ENCODE measurements at regions not wholly inside any gene's neighbourhood (a gene's known extent, or its start where the extent isn't known, plus 50 kb on each side); places are given as distances from the start of the nearest gene placed in this dataset.
"Not testable (repeated sequence)": the region's sequence is repeated elsewhere in the genome, so short reads cannot be mapped to it uniquely, and the experiment has no call there.

DNA sequence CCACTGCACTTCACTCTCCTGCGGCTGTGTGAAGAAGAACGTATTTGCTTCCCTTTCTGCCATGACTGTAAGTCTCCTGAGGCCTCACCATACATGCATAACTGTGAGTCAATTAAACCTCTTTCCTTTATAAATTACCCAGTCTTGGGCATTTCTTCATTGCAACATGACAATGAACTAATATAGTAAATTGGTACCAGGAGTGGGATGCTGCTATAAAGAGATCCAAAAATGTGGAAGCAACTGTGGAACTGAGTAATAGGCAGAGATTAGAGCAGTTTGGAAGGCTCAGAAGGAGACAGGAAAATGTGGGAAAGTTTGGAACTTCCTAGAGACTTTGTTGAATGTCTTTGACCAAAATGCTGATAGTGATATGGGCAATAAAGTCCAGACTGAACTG is 1907.9 kb downstream of the MRPL39 start:
- DNase-seq, result no peak

DNA sequence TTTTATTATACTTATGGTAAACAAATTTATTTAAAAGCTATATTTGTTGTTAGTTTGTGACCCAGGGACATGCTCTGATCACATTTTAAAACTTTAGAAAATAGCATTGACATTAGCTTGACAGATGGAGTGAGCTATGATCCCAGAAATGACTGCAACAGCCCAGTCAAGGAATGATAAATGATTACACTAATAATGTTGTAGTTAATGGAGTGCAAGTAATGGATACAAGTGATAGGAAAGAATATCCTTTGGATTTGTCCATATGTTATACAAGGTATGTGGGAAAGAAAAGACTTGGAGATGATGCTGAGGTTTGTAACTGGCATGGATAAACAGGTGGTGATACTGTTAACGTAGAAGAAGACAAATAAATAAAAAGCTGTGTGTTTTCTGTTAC is 1908.7 kb downstream of the MRPL39 start:
- DNase-seq, result no peak

DNA sequence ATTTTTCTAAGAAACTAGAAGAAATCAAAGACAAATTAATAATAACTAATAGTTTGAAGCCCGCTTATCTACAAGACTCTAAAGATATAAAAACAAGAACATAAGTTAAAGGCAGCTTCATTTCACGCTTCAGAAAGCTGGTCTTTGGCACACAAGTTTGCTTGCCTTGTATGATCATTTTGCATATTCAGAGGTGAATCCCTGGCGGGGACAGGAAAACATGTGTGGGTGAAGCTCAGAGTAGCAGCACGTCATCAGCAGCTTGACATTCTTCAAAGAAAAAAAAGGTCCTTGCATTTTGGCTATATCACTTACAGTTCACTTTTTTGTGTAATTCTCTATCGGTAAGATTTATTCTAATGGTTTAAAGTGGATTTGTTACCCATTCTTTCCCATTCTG is 1911.8 kb downstream of the MRPL39 start:
- no peak for DNase-seq

DNA sequence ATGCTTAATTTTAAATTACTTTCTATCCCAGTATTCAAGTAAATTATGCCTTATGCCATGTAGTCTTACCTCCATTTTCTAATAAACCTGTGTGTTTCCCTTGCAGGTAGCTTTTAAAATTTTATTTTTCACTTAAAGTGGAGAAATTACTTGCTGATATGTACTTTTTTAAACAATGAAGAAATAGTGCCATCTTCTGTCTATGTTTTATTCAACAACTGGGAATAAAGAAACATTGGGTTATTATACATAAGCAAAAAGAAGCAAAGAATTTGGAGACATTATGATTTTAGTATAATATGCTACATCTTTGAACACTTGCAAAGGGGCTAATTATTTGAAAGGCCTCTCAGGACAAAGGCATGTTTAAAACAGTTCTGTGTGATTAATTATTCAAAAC is 1912.9 kb downstream of the MRPL39 start:
- no peak for DNase-seq

DNA sequence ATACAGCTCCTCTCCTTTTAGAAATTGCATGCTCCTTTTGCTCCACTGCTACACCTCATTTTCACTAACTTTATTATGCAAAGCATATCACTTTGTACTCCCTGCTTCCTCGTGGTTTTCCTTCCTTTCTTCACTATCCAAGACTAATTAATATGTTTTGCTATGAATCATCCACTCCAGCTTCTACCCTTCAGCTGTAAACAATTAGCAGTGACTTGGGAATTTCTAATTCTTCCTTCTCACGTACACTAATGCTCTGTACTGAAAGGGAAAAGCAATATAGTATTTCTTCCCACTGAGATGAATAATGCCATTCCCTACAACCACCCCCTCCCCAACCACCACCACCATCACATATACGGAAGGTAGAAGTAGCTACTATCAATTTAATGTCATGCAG is 1917.0 kb downstream of the MRPL39 start:
- no peak for DNase-seq

DNA sequence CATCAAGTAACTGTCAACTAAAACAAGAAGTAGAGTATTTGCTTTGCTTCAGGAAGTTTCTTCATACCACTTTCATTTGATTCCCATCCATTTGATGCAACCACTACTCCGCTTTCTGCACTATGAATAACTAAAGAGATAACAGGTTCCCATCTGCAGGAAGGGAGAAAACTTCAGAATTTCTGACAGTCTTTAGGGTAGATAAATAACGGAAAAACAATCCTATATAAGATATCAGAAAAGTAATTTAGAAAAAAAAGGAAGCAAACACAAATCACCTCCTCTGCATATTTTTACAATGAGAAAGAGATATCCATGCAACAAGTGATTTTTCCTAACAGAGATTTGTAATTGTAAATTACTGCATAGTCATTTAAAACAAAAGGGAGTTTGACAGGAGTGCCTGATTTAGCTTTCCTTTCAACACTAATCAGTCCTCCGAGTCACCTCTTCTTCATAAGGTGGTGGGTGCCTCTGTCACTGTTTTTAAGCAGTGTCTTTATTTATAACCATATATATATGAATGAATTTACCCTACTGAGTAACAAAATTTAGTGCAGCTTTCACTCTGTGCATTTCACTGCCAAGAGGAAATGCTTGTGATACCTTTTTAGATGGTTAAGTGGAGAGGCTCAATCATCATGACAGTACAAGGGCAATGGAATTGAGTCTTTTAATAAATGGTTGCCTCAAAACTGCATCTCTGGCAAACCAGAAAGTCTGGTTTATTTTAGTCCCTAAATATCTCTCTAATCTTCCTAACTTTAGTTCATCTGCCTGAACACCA is 1920.4 kb downstream of the MRPL39 start:
- DNase-seq, result no peak

DNA sequence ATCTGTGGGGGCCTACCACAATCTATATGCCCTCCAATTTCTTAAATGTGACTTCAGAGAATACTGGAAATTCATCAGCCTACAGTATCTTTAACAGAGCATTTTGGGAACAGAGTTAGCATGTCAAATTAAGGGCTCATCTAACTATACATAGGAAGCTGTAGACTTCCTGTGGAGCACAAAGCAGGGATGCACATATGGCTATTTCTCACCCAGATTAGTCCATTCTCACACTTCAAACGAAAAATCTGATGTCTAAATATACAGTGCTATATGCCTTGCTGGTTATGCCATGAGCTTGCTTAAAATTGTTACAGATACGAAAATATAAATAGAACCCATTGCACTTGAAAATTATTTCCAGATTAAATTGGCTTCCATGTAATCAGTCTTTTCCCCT is 1922.8 kb downstream of the MRPL39 start:
- no peak for DNase-seq

DNA sequence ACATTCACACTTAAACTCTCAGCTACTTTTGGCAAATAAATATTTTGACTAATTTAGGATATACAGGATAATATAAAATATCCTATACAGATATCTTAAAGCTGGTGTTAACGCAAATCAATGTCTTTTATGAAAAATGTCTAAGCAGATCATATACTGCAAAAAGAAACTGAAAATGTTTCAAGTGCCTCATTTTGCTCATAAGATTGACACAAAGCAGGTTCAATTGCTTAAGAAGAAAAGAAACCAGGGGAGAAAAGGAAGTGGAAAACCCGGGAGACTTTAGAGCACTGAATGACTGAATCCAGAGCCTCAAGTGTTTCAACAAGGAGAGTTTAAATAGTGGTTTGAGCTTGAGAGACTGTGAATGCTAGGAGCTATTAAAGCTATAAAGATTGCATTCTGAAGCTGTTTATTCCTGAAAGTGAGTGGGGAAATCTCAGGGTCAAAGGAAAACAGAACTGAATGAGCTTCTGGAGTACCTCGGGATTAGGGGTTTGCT is 1943.0 kb downstream of the MRPL39 start:
- DNase-seq, result no peak

DNA sequence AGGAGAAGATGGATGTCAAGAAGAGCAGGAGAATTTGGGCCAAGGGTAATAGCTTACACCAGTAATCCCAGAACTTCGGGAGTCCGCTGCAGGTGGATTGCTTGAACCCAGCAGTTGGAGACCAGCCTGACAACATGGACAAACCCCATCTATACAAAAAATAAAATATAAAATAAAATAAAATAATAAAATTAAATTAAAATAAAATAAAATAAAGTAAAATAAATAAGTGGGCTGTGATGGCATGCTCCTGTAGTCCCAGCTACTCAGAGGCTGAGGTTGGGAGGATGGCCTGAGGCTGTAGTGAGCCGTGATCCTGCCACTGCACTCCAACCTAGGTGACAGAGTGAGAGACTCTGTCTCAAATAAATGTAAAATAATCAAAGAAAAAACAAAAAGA is 1946.7 kb downstream of the MRPL39 start:
- no peak for DNase-seq

DNA sequence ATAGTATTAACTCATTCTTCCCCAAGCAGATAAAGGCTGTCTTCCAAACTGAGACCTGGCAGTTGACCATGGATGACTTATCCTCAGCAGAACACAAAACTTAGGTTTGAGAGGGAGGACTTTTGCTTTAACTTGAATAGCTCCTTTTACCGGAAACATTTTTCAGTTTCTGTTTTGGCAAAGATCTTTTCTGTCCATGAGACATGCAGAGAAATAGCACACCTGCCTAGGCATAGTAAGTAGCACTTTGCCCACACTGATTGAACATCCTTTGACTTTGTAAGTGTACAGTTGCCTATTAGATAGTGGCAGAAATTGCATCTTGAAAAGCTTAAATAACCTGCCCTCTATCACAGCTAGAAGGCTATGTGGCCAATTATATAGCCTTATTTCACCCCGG is 1962.5 kb downstream of the MRPL39 start:
- DNase-seq, result no peak

DNA sequence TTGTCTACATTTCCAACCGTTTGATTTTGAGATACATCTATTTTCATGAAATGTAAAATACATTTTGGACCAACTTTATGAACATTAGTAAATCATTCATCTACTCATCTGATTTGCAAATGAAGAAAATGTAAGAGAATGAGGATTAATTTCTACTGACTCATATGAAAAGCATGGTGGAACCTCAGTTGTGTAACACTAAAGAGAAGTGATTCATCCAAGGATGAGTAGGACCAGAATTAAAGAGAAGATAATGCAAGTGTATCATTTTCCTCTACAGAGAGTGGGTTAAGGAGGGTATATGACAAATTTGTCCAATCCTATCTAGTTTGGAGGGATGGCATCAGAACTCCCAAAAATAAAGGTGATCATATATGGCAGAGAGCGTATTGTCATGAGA is 1967.6 kb downstream of the MRPL39 start:
- no peak for DNase-seq

DNA sequence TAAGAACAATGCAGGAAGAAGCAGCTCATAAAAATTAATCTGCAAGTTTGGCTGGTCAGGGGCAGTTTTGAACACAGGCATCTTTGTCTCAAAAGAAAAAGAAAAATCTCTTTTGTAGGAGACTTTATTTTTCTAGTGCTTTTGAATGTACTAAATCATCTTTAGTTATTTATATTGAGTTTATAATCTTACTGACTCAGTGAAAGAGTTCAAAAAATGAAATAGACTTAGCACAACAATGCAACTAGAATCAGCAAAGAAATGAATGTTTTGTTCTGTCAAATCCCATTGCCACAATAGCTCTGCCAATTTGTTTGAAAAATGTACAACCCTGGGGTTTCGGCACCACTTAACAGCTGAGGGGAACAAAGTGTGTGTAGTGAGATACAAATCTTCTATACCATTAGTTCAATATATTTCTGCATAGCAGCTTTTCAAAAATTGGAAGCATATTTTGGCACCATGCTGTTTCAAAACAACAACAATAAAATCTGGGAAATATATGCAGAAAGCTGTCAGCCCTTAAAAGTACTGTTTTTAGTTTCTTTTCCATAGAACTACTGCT is 1969.1 kb downstream of the MRPL39 start:
- DNase-seq, result no peak

DNA sequence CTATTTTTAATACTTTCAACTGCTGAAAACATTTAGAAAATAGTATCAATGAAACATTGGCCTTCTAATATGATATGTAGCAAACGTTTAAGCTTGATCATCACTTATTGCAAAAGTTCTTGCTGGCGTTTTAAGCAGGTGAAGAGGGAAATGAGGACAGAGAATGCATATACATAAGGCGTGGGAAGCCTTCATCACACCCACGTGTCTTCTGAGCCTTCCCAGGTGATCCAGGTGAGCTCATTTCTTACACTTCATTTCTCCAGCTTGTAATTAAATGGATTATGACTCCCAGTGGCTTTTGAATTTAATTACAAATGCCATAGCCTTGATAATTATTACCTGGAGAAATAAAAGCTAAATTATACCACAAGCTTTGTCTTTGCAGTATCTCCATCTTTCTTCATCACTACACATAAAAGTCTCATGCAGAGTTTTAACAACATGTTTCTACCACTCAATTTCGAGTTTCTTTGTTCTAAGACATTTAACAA is 1973.8 kb downstream of the MRPL39 start:
- DNase-seq, result no peak

DNA sequence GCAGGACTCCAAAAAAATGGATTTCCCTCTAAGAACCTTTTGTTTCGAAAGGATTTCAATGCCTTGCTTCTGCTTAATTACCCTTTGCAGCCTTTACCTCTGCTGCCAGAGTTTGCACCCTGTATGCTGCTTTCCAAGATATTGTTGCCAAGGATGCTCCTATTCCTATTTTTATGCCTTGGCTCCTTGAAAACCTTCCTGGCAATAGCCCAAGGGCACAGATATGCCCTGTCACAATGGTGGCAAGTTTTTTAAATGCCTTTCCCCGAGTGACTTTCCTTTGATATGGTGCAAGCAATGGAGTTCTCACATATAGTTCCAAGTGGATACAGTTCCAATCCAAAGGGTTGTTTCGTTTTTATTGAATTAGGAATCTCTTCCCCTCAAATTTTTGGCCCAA is 1983.0 kb downstream of the MRPL39 start:
- no peak for DNase-seq

DNA sequence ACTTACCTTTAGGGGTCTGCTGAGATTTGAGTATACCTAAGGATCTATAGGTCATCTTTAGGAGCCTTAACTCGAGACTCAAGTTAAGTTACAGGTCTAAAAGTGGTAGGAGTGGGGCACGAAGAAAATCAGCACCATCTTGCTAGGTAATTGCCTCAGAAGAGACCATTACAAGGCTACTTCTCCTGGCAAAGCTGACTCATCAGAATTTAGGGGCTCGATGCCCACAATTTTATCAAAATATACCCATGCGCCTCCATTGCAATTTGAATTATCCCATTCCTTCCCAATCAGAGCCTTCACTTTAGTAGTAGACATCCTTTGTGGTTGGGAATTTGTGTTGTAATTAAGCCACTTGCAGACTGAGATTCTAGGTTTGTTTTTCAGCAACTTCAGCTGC is 1994.3 kb downstream of the MRPL39 start:
- DNase-seq, result no peak

DNA sequence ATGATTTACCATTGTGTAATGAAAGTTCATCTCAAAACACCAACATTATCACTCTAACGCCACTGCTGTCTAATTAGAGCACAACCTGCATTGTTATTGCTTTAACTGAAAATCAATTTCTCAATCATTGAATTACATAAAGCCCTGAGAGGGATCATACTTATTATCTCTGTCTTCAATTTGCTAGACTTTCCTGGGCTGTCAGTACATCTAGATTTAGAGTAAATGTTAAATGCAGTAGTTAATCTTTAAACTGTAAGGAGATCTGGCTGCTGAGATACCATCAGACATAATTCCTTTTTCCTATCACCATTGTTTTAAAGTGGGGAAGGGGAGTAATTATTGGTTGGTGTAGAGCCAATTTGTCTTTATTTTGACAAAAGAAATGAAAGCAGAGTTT is 1995.1 kb downstream of the MRPL39 start:
- no peak for DNase-seq

DNA sequence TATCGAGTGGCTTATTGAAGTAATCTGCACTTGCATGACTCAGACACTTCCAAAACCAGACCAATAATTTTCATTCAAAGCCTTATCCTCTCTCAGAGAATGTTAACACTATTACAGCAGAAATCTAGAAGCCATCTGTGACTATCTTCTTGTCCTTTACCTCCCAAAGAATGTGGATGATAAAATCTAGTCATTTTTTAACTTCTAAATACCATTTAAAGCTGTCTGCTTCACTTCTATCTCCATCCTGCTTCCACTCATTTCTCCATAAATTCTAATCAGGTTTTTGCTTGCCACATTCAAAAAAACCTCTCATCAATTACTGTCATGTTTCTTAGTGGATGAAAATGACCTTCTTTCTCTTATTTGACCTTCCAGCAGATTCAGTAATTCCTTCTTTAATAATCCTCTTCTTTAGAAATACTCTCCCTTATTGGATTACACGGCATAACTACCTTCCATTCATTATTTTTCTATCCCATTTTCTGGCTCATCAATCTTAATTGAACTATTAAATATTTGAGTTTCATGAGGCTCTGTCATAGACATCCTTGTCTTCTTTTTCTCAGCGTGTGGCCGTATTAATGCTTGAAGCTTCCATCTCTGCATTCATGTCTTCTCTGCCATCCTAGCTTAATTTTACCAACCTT is 1999.4 kb downstream of the MRPL39 start:
- no peak for DNase-seq

DNA sequence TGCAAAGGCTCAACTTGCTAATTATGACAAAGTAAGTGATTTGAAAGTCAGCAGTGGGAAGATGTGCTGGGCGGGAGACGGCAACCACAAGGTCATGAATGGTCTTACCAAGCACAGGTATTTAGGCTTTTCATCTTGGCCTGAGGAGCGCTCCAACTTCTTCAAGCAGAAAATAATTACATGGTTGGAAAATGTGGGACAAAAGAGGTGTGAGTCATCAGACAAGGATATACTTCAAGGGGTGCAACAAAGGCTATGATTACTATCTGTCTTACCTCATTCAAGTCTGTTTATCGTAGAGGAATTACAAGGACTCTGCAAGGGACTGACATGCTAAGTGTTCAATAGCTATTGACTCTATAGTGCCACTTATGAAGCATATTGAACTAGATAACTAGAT is 2005.7 kb downstream of the MRPL39 start:
- no peak for DNase-seq

DNA sequence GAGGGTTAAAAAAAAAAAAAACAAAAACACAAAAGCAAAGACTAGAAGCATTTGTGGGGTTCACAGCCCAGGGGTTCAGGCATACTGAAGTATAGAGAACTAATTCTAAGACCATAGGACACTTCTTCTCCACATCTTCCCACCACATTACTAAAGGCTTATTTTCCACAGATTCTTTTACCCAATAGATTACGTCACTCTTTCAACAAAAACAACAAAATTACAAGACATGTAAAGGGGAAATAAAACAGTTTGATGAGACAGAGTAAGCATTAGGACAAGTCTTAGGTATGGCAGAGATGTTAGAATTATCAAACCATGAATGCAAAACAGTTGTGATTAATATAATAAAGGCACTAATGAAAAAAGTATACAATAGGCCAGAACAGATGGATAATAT is 2013.7 kb downstream of the MRPL39 start:
- DNase-seq, result no peak

DNA sequence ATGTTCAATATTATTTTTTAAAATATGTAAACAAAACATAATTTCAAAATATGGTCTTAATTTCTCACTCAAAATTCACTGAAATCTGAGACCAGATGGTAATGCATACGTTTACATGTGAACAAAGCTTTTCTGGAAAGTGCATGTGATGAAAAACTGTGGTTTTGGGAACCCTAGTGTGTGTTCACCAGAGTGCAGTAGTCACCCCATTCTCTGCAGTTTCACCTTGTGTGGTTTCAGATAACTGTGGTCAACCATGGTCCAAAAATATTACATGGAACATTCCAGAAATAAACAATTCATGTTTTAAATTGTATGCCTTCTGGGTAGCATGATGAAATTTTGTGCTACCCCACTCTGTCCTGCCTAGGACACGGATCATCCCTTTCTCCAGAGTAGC is 2021.9 kb downstream of the MRPL39 start:
- DNase-seq, result no peak

DNA sequence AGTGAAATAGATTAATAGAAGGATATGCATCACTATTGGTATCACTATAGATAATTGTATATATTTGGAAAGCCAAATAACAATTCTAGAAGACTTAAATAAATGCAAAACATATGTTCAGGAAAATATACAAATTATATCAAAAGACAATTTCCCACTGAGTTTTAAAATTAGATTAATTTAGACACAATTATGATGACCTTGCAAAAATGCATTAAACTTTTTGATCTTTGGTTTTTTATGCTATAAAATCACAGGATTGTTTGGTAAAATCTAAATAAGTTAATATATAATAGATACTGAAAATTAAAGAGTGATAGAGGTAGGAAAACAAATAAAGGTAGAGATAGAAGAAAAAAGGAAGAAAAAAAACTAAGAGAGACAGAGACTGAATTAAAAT is 2027.7 kb downstream of the MRPL39 start:
- DNase-seq, result no peak

DNA sequence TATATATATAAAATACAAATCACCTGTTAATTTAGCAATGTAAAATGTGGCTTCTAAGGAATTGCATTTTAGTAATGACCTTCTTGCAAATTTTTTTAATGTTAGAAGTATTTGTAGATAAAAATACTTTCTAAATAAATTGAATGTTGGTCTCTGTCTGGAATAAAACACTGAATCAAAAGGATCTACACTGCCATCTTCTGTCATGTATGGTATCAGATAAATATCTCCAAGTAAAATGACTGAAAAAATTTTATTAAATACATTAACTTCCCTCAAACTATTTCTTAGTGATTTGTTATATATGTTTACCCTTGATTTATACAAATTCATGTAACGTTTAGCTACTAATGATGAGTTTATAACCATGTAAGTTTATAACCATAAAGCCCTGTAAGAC is 2029.3 kb downstream of the MRPL39 start:
- no peak for DNase-seq

DNA sequence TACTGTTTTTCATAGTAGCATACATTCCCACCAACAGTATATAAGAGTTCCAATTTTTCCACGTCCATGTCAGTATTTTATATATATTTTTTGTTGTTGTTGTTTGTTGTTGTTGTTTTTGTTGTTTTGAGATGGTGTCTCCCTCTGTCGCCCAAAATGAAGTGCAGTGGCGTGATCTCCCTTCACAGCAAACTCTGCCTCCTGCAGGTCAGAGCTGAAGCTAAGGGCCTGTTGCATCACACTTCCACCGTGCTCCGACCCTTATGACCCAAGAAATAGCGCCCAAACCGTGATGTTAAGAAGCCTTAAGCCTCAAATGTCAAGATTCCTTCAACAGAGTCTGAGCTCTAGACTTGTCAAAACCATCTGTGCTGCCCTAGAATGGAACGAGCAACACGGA is 2032.3 kb downstream of the MRPL39 start:
- DNase-seq, result no peak

DNA sequence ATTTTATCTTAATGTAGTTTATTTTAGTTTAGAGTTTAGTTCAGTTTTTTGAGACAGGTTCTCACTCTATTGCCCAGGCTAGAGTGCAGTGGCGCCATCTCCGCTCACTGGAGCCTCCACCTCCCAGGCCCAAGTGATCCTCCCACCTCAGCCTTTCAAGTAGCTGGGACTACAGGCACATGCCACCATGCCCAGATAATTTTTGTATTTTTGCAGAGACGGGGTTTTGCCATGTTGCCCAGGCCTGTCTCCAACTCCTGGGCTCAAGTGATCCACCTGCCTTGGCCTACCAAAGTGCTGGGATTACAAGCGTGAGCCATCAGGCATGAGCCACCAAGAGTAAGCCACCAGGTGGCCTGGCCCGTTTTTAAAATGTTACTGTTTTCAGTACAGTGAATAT is 2058.4 kb downstream of the MRPL39 start:
- DNase-seq, result not testable (repeated sequence)

Measured in hindlimb muscle (tissue), 1 donor.